Neural cell (in vitro differentiated cells): ENCODE measurements at regions not wholly inside any gene's neighbourhood (a gene's known extent, or its start where the extent isn't known, plus 50 kb on each side); places are given as distances from the start of the nearest gene placed in this dataset.

Experiments
- EP300 ChIP-seq: fragments of 450-650 bp; conservative IDR thresholded peaks from 2 replicates; pipeline ENCODE4 v1.6.1; 2014; ENCODE audit warnings: antibody characterized with exemption, mild to moderate bottlenecking, moderate library complexity; ENCODE audit not compliant: poor library complexity, severe bottlenecking
- EZH2 ChIP-seq: fragments of 200-600, 300-800 bp; shearing (Covaris generic), sonication (generic); IDR thresholded peaks from 2 replicates; pipeline ENCODE4 v1.6.1; 2014; ENCODE audit warnings: antibody characterized with exemption, low read length, borderline replicate concordance, mild to moderate bottlenecking; ENCODE audit not compliant: insufficient read depth, poor library complexity, severe bottlenecking
- POLR2AphosphoS5 ChIP-seq: IDR thresholded peaks from 2 replicates; pipeline ENCODE4 v1.6.1; 2012

DNA sequence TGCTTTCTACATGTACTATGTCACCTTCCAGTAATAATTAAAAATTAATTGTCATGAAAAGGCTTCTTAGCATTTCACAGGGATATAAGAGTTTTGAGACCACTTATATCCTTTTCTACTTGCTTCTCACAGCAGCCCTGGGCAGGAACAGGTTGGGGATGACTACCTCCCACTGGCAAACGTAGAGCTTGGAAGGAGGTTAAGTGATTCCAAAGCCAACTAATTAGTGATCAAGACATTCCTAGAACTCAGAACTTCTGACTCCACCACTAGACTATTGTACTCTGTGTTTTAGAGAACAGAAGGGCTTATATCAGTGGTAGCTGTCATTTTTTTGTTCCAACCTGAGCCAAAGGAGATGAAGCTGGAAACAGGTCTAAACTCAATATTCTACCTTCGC lies 364.5 kb upstream of the BOD1L1 start:
- no peak for TF ChIP-seq EZH2
- TF ChIP-seq EP300 = no peak
- no peak for TF ChIP-seq POLR2AphosphoS5
